NCI-H510A (cell line): ENCODE measurements at regions not wholly inside any gene's neighbourhood (a gene's known extent, or its start where the extent isn't known, plus 50 kb on each side); places are given as distances from the start of the nearest gene placed in this dataset.
A peak's percentile ranks its signal among the peaks of the same experiment; 100 is the strongest.
"Not testable (repeated sequence)": the region's sequence is repeated elsewhere in the genome, so short reads cannot be mapped to it uniquely, and the experiment has no call there.

ENCODE experiments used
- DNase-seq: peaks from one replicate; lab custom pipeline; 2025; lab: John Stamatoyannopoulos, UW

GRCh38 chr4:156313497-156313896 lies 359.8 kb upstream of the CTSO start:
- no peak for DNase-seq

- DNase-seq: no peak
Measured at GRCh38 chr4:156312261-156312847, 358.7 kb upstream of the CTSO start.

- no peak for DNase-seq
Measured at GRCh38 chr4:156309031-156309430, 355.4 kb upstream of the CTSO start.

- DNase-seq: peak; percentile 20
Measured at GRCh38 chr4:156303708-156304107, 350.0 kb upstream of the CTSO start.

GRCh38 chr4:156298230-156298629 lies 344.6 kb upstream of the CTSO start:
- DNase-seq: peak; percentile 15

GRCh38 chr4:156295676-156296195 lies 342.1 kb upstream of the CTSO start:
- DNase-seq: no peak

- DNase-seq: peak; percentile 46
Measured at GRCh38 chr4:156294577-156294976, 340.9 kb upstream of the CTSO start.

- DNase-seq: no peak
Measured at GRCh38 chr4:156293657-156294297, 340.1 kb upstream of the CTSO start.

GRCh38 chr4:156291317-156291716 lies 337.7 kb upstream of the CTSO start:
- DNase-seq: no peak

GRCh38 chr4:156290811-156291210 lies 337.1 kb upstream of the CTSO start:
- DNase-seq: no peak

- DNase-seq: not testable (repeated sequence)
Measured at GRCh38 chr4:156290026-156290425, 336.4 kb upstream of the CTSO start.

- no peak for DNase-seq
Measured at GRCh38 chr4:156280686-156281085, 327.0 kb upstream of the CTSO start.

GRCh38 chr4:156265407-156265806 lies 311.7 kb upstream of the CTSO start:
- no peak for DNase-seq

GRCh38 chr4:156261230-156261629 lies 307.6 kb upstream of the CTSO start:
- DNase-seq: no peak

GRCh38 chr4:156255230-156256007 lies 301.8 kb upstream of the CTSO start:
- DNase-seq: no peak

- no peak for DNase-seq
Measured at GRCh38 chr4:156252358-156252921, 298.8 kb upstream of the CTSO start.

- DNase-seq: no peak
Measured at GRCh38 chr4:156251373-156252065, 297.9 kb upstream of the CTSO start.

GRCh38 chr4:156248917-156249316 lies 295.3 kb upstream of the CTSO start:
- DNase-seq: no peak

GRCh38 chr4:156247470-156247869 lies 293.8 kb upstream of the CTSO start:
- no peak for DNase-seq

GRCh38 chr4:156243015-156243414 lies 289.3 kb upstream of the CTSO start:
- DNase-seq: no peak

- no peak for DNase-seq
Measured at GRCh38 chr4:156242390-156242789, 288.7 kb upstream of the CTSO start.

- no peak for DNase-seq
Measured at GRCh38 chr4:156241896-156242295, 288.2 kb upstream of the CTSO start.
